DND-41 (cell line): ENCODE measurements at regions not wholly inside any gene's neighbourhood (a gene's known extent, or its start where the extent isn't known, plus 50 kb on each side); places are given as distances from the start of the nearest gene placed in this dataset.

Experiments used
- EZH2 ChIP-seq: IDR thresholded peaks from 3 replicates; pipeline ENCODE4 v1.6.1; 2012; ENCODE audit warnings: borderline replicate concordance, low read depth, mild to moderate bottlenecking, moderate library complexity, low read length, inconsistent platforms; ENCODE audit not compliant: severe bottlenecking
- TF ChIP-seq, protein P1 (sequence below): IDR thresholded peaks from 2 replicates; pipeline ENCODE4 v1.5.1; 2012; ENCODE audit warnings: borderline replicate concordance, low read length, moderate library complexity, mild to moderate bottlenecking; ENCODE audit not compliant: poor library complexity, severe bottlenecking; ENCODE audit errors: extremely low read depth

DNA sequence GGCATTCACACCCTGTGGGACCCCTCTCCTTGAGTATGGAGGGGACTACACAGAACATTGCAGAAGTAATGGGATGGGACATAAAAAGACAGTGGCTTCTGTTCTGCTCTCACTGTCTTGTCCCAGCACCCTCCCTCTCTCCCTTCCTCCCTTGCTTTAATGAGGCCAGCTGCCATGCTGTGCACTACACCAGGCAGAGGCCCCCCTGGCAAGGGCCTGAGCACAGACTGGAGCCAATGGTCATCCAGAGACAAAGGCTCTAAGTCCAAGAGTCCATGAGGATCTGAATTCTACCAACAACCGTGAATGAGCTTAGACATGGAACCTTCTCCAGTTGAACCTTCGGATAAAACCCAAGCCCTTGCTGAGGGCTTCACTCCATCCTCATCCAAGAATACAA lies 263.0 kb downstream of the NDUFA10 start:
- TF ChIP-seq, protein P1, sequence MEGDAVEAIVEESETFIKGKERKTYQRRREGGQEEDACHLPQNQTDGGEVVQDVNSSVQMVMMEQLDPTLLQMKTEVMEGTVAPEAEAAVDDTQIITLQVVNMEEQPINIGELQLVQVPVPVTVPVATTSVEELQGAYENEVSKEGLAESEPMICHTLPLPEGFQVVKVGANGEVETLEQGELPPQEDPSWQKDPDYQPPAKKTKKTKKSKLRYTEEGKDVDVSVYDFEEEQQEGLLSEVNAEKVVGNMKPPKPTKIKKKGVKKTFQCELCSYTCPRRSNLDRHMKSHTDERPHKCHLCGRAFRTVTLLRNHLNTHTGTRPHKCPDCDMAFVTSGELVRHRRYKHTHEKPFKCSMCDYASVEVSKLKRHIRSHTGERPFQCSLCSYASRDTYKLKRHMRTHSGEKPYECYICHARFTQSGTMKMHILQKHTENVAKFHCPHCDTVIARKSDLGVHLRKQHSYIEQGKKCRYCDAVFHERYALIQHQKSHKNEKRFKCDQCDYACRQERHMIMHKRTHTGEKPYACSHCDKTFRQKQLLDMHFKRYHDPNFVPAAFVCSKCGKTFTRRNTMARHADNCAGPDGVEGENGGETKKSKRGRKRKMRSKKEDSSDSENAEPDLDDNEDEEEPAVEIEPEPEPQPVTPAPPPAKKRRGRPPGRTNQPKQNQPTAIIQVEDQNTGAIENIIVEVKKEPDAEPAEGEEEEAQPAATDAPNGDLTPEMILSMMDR, result no peak
- no peak for TF ChIP-seq EZH2
